WTC11 (cell line): ENCODE measurements at regions not wholly inside any gene's neighbourhood (a gene's known extent, or its start where the extent isn't known, plus 50 kb on each side); places are given as distances from the start of the nearest gene placed in this dataset.

ENCODE experiments used
- ATAC-seq: fragments of 200-7000 bp; cut with Tn5 transposase; 2 replicates; pipeline ENCODE4 v1.10.0; 2021; ENCODE audit warnings: mild to moderate bottlenecking, moderate library complexity
- CTCF ChIA-PET: fragments of 300-600 bp; sonication (Branson Sonifier 250); formaldehyde crosslinking; loops from one replicate; lab custom pipeline; 2021; ENCODE audit warnings: antibody characterized with exemption; lab: Charles Lee
- POLR2A ChIA-PET: fragments of 350-600 bp; sonication (Branson Sonifier 250); formaldehyde crosslinking; loops from one replicate; lab custom pipeline; 2021; ENCODE audit warnings: antibody characterized with exemption; lab: Charles Lee
- DNase-seq: peaks from one replicate; pipeline ENCODE4 v3.0.0; 2021; ENCODE audit warnings: low spot score
- H3K27ac Mint-ChIP-seq: 2 replicates; pipeline ENCODE4 v1.8.0; 2021; ENCODE audit warnings: mixed read lengths
- H3K27me3 Mint-ChIP-seq: 2 replicates; pipeline ENCODE4 v1.8.0; 2021; ENCODE audit warnings: low read depth, mild to moderate bottlenecking, moderate library complexity, mixed read lengths
- H3K36me3 Mint-ChIP-seq: 2 replicates; pipeline ENCODE4 v1.8.0; 2021; ENCODE audit warnings: mixed read lengths
- H3K4me1 Mint-ChIP-seq: 2 replicates; pipeline ENCODE4 v1.8.0; 2022; ENCODE audit warnings: mixed read lengths
- H3K4me3 Mint-ChIP-seq: 2 replicates; pipeline ENCODE4 v1.8.0; 2021; ENCODE audit warnings: mild to moderate bottlenecking, moderate library complexity, mixed read lengths
- H3K9me3 Mint-ChIP-seq: 2 replicates; pipeline ENCODE4 v1.8.0; 2021; ENCODE audit warnings: mixed read lengths
- CREB1 ChIP-seq: sonication (generic); formaldehyde crosslinking; IDR thresholded peaks from 2 replicates; pipeline ENCODE4 v1.8.0; 2023; ENCODE audit warnings: mild to moderate bottlenecking, missing genetic modification reagents
- ESRRA ChIP-seq: sonication (generic); formaldehyde crosslinking; IDR thresholded peaks from 2 replicates; pipeline ENCODE4 v1.8.1; 2022; ENCODE audit warnings: mild to moderate bottlenecking, missing genetic modification reagents, borderline replicate concordance
- FOXK1 ChIP-seq: sonication (generic); formaldehyde crosslinking; IDR thresholded peaks from 2 replicates; pipeline ENCODE4 v1.8.0; 2022; ENCODE audit warnings: mild to moderate bottlenecking, moderate library complexity, missing genetic modification reagents
- IRF2 ChIP-seq: sonication (generic); formaldehyde crosslinking; IDR thresholded peaks from 2 replicates; pipeline ENCODE4 v1.8.0; 2022; ENCODE audit warnings: low read depth, missing genetic modification reagents, borderline replicate concordance
- NR2C2 ChIP-seq: sonication (generic); formaldehyde crosslinking; IDR thresholded peaks from 2 replicates; pipeline ENCODE4 v1.8.0; 2022; ENCODE audit warnings: mild to moderate bottlenecking, missing genetic modification reagents
- SP1 ChIP-seq: sonication (generic); formaldehyde crosslinking; conservative IDR thresholded peaks from 2 replicates; pipeline ENCODE4 v1.8.1; 2022; ENCODE audit warnings: missing genetic modification reagents
- TCF7 ChIP-seq: sonication (generic); formaldehyde crosslinking; IDR thresholded peaks from 2 replicates; pipeline ENCODE4 v1.8.0; 2022; ENCODE audit warnings: mild to moderate bottlenecking, low read depth, missing genetic modification reagents, moderate library complexity
- TF ChIP-seq, protein P1 (sequence below): sonication (generic); formaldehyde crosslinking; IDR thresholded peaks from 2 replicates; pipeline ENCODE4 v1.8.0; 2023; ENCODE audit warnings: missing genetic modification reagents, mild to moderate bottlenecking, borderline replicate concordance
- TF ChIP-seq, protein P2 (sequence below): sonication (generic); formaldehyde crosslinking; IDR thresholded peaks from 2 replicates; pipeline ENCODE4 v1.8.1; 2023; ENCODE audit warnings: mild to moderate bottlenecking, missing genetic modification reagents
- TF ChIP-seq, protein P3 (sequence below): sonication (generic); formaldehyde crosslinking; IDR thresholded peaks from 2 replicates; pipeline ENCODE4 v1.8.0; 2023; ENCODE audit warnings: mild to moderate bottlenecking, missing genetic modification reagents
- TF ChIP-seq, protein P4 (sequence below): fragments of 250-450 bp; sonication (Bioruptor Pico); IDR thresholded peaks from 2 replicates; pipeline ENCODE4 v1.9.0; 2021; ENCODE audit warnings: mild to moderate bottlenecking
- TF ChIP-seq, protein P5 (sequence below): fragments of 250-450 bp; sonication (Bioruptor Pico); IDR thresholded peaks from 2 replicates; pipeline ENCODE4 v2.1.2; 2022; ENCODE audit warnings: mild to moderate bottlenecking, moderate library complexity
- TF ChIP-seq, protein P6 (sequence below): fragments of 250-450 bp; sonication (Bioruptor Pico); IDR thresholded peaks from 2 replicates; pipeline ENCODE4 v1.9.0; 2021; ENCODE audit warnings: moderate library complexity, mild to moderate bottlenecking, inconsistent platforms, borderline replicate concordance
- TF ChIP-seq, protein P7 (sequence below): sonication (generic); formaldehyde crosslinking; conservative IDR thresholded peaks from 2 replicates; pipeline ENCODE4 v1.8.1; 2022; ENCODE audit warnings: mild to moderate bottlenecking, missing genetic modification reagents
- TF ChIP-seq, protein P8 (sequence below): sonication (generic); formaldehyde crosslinking; IDR thresholded peaks from 2 replicates; pipeline ENCODE4 v1.8.0; 2022; ENCODE audit warnings: mild to moderate bottlenecking, missing genetic modification reagents
- TF ChIP-seq, protein P9 (sequence below): fragments of 200-600 bp; IDR thresholded peaks from 2 replicates; pipeline ENCODE4 v1.8.0; 2022; ENCODE audit warnings: antibody characterized with exemption
- TF ChIP-seq, protein P10 (sequence below): sonication (generic); formaldehyde crosslinking; IDR thresholded peaks from 2 replicates; pipeline ENCODE4 v1.8.1; 2022; ENCODE audit warnings: mild to moderate bottlenecking, moderate library complexity, missing genetic modification reagents

DNA sequence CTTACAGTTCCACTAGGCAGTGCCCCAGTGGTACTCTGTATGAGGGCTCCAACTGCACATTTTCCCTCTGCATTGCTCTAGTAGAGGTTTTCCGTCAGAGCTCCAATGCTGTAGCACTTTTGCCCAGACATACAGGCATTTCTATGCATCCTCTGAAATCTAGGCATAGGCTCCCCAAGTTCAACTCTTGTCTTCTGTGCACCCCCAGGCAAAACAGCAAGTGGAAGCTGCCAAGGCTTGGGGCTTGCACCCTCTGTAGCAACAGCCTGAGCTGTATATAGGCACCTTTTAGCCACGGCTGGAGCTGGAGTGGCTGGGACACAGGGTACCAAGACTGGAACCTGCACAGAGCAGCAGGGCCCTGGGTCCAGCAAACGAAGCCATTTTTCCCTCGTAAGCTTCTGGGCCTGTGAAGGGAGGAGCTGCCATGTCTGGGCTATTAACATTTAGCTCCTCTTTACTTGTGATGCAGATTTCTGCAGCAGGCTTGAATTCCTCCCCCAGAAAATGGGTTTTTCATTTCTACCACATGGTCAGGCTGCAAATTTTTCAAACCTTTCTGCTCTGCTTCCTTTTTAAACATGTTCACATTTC, 596.2 kb upstream of the ADGRB3 start (continued):
- TF ChIP-seq, protein P1, sequence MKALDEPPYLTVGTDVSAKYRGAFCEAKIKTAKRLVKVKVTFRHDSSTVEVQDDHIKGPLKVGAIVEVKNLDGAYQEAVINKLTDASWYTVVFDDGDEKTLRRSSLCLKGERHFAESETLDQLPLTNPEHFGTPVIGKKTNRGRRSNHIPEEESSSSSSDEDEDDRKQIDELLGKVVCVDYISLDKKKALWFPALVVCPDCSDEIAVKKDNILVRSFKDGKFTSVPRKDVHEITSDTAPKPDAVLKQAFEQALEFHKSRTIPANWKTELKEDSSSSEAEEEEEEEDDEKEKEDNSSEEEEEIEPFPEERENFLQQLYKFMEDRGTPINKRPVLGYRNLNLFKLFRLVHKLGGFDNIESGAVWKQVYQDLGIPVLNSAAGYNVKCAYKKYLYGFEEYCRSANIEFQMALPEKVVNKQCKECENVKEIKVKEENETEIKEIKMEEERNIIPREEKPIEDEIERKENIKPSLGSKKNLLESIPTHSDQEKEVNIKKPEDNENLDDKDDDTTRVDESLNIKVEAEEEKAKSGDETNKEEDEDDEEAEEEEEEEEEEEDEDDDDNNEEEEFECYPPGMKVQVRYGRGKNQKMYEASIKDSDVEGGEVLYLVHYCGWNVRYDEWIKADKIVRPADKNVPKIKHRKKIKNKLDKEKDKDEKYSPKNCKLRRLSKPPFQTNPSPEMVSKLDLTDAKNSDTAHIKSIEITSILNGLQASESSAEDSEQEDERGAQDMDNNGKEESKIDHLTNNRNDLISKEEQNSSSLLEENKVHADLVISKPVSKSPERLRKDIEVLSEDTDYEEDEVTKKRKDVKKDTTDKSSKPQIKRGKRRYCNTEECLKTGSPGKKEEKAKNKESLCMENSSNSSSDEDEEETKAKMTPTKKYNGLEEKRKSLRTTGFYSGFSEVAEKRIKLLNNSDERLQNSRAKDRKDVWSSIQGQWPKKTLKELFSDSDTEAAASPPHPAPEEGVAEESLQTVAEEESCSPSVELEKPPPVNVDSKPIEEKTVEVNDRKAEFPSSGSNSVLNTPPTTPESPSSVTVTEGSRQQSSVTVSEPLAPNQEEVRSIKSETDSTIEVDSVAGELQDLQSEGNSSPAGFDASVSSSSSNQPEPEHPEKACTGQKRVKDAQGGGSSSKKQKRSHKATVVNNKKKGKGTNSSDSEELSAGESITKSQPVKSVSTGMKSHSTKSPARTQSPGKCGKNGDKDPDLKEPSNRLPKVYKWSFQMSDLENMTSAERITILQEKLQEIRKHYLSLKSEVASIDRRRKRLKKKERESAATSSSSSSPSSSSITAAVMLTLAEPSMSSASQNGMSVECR (CRISPR knock-in tag), result no peak
- TF ChIP-seq, protein P2, sequence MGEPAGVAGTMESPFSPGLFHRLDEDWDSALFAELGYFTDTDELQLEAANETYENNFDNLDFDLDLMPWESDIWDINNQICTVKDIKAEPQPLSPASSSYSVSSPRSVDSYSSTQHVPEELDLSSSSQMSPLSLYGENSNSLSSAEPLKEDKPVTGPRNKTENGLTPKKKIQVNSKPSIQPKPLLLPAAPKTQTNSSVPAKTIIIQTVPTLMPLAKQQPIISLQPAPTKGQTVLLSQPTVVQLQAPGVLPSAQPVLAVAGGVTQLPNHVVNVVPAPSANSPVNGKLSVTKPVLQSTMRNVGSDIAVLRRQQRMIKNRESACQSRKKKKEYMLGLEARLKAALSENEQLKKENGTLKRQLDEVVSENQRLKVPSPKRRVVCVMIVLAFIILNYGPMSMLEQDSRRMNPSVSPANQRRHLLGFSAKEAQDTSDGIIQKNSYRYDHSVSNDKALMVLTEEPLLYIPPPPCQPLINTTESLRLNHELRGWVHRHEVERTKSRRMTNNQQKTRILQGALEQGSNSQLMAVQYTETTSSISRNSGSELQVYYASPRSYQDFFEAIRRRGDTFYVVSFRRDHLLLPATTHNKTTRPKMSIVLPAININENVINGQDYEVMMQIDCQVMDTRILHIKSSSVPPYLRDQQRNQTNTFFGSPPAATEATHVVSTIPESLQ (CRISPR knock-in tag), result no peak
- no peak for TF ChIP-seq SP1 (CRISPR knock-in tag)
- TF ChIP-seq NR2C2, result no peak
- TF ChIP-seq FOXK1 (CRISPR knock-in tag), result no peak
- TF ChIP-seq, protein P3, sequence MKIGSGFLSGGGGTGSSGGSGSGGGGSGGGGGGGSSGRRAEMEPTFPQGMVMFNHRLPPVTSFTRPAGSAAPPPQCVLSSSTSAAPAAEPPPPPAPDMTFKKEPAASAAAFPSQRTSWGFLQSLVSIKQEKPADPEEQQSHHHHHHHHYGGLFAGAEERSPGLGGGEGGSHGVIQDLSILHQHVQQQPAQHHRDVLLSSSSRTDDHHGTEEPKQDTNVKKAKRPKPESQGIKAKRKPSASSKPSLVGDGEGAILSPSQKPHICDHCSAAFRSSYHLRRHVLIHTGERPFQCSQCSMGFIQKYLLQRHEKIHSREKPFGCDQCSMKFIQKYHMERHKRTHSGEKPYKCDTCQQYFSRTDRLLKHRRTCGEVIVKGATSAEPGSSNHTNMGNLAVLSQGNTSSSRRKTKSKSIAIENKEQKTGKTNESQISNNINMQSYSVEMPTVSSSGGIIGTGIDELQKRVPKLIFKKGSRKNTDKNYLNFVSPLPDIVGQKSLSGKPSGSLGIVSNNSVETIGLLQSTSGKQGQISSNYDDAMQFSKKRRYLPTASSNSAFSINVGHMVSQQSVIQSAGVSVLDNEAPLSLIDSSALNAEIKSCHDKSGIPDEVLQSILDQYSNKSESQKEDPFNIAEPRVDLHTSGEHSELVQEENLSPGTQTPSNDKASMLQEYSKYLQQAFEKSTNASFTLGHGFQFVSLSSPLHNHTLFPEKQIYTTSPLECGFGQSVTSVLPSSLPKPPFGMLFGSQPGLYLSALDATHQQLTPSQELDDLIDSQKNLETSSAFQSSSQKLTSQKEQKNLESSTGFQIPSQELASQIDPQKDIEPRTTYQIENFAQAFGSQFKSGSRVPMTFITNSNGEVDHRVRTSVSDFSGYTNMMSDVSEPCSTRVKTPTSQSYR (CRISPR knock-in tag), result no peak
- TF ChIP-seq, protein P4, sequence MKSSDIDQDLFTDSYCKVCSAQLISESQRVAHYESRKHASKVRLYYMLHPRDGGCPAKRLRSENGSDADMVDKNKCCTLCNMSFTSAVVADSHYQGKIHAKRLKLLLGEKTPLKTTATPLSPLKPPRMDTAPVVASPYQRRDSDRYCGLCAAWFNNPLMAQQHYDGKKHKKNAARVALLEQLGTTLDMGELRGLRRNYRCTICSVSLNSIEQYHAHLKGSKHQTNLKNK (CRISPR knock-in tag), result no peak
- TF ChIP-seq, protein P5, sequence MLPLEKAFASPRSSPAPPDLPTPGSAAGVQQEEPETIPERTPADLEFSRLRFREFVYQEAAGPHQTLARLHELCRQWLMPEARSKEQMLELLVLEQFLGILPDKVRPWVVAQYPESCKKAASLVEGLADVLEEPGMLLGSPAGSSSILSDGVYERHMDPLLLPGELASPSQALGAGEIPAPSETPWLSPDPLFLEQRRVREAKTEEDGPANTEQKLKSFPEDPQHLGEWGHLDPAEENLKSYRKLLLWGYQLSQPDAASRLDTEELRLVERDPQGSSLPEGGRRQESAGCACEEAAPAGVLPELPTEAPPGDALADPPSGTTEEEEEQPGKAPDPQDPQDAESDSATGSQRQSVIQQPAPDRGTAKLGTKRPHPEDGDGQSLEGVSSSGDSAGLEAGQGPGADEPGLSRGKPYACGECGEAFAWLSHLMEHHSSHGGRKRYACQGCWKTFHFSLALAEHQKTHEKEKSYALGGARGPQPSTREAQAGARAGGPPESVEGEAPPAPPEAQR (CRISPR knock-in tag), result no peak
- TF ChIP-seq, protein P6, sequence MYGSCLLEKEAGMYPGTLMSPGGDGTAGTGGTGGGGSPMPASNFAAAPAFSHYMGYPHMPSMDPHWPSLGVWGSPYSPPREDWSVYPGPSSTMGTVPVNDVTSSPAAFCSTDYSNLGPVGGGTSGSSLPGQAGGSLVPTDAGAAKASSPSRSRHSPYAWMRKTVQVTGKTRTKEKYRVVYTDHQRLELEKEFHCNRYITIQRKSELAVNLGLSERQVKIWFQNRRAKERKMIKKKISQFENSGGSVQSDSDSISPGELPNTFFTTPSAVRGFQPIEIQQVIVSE (CRISPR knock-in tag), result no peak
- TF ChIP-seq CREB1, result no peak

DNA sequence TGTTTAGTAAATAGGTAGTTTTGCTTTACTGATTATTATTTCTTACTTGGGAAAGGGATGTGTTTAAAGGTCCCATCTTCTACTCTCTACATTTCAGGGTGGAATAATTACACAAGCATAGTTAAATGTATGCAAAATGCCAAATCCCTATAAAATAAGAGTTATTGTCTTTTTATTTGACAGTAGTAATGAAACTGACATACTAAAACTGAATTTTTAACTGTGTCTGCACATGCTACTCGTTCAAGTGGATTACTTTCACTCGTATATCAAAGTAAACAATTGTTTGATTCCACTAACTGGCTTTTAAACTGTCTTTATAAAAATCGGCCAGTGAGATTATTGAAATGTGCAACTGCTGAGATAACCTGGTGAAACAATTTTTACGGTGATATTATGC, 602.9 kb upstream of the ADGRB3 start:
- peaks cover 12% of the 10 kb centered on the region for H3K4me1 Mint-ChIP-seq
- peaks cover 14% of the 10 kb centered on the region for H3K9me3 Mint-ChIP-seq
- H3K27me3 Mint-ChIP-seq, result no peaks in the 10 kb centered on the region
- ChIA-PET POLR2A (no interaction called here), CTCF (no interaction called here)
- H3K27ac Mint-ChIP-seq, result no peak overlapping the region
- DNase-seq, result no peak
- no peak for ATAC-seq
- H3K4me3 Mint-ChIP-seq, result no peak overlapping the region
- peaks cover 19% of the 10 kb centered on the region for H3K36me3 Mint-ChIP-seq
- TF ChIP-seq IRF2 (CRISPR knock-in tag) (no peak), ESRRA (CRISPR knock-in tag) (no peak), TCF7 (no peak)
- TF ChIP-seq, protein P3 (CRISPR knock-in tag), result no peak
- TF ChIP-seq, protein P7, sequence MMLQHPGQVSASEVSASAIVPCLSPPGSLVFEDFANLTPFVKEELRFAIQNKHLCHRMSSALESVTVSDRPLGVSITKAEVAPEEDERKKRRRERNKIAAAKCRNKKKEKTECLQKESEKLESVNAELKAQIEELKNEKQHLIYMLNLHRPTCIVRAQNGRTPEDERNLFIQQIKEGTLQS (CRISPR knock-in tag), result no peak
- TF ChIP-seq, protein P8, sequence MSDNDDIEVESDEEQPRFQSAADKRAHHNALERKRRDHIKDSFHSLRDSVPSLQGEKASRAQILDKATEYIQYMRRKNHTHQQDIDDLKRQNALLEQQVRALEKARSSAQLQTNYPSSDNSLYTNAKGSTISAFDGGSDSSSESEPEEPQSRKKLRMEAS (CRISPR knock-in tag), result no peak
- TF ChIP-seq, protein P9, sequence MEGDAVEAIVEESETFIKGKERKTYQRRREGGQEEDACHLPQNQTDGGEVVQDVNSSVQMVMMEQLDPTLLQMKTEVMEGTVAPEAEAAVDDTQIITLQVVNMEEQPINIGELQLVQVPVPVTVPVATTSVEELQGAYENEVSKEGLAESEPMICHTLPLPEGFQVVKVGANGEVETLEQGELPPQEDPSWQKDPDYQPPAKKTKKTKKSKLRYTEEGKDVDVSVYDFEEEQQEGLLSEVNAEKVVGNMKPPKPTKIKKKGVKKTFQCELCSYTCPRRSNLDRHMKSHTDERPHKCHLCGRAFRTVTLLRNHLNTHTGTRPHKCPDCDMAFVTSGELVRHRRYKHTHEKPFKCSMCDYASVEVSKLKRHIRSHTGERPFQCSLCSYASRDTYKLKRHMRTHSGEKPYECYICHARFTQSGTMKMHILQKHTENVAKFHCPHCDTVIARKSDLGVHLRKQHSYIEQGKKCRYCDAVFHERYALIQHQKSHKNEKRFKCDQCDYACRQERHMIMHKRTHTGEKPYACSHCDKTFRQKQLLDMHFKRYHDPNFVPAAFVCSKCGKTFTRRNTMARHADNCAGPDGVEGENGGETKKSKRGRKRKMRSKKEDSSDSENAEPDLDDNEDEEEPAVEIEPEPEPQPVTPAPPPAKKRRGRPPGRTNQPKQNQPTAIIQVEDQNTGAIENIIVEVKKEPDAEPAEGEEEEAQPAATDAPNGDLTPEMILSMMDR, result no peak
- TF ChIP-seq, protein P10, sequence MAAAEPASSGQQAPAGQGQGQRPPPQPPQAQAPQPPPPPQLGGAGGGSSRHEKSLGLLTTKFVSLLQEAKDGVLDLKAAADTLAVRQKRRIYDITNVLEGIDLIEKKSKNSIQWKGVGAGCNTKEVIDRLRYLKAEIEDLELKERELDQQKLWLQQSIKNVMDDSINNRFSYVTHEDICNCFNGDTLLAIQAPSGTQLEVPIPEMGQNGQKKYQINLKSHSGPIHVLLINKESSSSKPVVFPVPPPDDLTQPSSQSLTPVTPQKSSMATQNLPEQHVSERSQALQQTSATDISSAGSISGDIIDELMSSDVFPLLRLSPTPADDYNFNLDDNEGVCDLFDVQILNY (CRISPR knock-in tag), result no peak
